Transverse colon (tissue), 3 donors: ENCODE measurements at regions not wholly inside any gene's neighbourhood (a gene's known extent, or its start where the extent isn't known, plus 50 kb on each side); places are given as distances from the start of the nearest gene placed in this dataset.

ENCODE experiments used
- CTCF ChIP-seq, 5 experiments: fragments of 200-600 bp in 3 of 5; fragments of 450-650 bp in 2 of 5; sonication (generic) in 3 of 5; IDR thresholded peaks; 1 replicate in 2 of 5; 2 replicates in 3 of 5; pipeline ENCODE4 v1.5.1; 2016 to 2017; ENCODE audit warnings: antibody characterized with exemption in 5 of 5, inconsistent platforms in 3 of 5, mild to moderate bottlenecking in 2 of 5, moderate library complexity in 1 of 5
- POLR2A ChIP-seq: fragments of 450-650 bp; IDR thresholded peaks from one replicate; pipeline ENCODE4 v1.6.1; 2016; ENCODE audit warnings: antibody characterized with exemption, mild to moderate bottlenecking, moderate library complexity

GRCh38 chr2:186254759-186255158 lies 231.3 kb upstream of the ZC3H15 start:
- TF ChIP-seq POLR2A: no peak
- TF ChIP-seq CTCF (IDR thresholded peaks at IDR 0.05): no peak
